ENCODE measurements at regions not wholly inside any gene's neighbourhood (a gene's known extent, or its start where the extent isn't known, plus 50 kb on each side); places are given as distances from the start of the nearest gene placed in this dataset.

DNA sequence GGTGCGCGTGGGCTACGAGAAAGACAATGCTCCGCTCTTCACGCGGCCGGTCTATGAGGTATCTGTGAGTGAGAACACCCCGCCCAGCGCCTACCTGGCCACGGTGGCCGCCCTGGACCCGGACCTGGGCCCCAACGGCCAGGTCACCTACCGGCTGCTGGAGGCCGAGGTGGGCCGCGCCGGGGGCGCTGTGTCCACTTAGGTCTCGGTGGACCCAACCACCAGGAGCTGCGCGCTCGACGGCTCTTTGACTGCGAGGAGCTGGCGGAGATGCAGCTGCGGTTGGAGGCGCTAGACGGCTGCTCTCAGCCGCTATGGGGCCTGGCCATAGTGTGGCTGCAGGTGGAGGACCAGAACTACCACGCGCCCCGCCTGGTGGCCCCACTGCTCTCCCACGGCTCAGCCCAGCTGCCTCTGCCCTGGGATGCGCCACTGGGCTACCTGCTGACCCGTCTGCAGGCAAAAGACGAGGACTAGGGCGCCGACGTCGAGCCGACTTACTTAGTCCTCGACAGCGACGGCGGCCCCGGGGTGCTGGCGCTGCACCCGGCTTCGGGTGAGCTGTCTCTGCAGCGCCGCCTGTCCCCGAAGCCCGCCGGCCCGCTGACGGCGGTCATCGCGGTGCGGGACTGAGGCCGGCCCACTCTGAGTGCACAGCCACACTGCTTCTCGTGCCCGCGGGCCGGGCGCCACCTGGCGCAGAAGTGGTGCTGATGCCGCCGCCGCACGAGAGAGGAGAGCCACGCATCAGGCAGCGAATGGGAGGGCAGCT lies 173.0 kb downstream of the OLFM4 start:
- DNase-seq (ENCODE audit: low read depth, low spot score), result no peak

DNA sequence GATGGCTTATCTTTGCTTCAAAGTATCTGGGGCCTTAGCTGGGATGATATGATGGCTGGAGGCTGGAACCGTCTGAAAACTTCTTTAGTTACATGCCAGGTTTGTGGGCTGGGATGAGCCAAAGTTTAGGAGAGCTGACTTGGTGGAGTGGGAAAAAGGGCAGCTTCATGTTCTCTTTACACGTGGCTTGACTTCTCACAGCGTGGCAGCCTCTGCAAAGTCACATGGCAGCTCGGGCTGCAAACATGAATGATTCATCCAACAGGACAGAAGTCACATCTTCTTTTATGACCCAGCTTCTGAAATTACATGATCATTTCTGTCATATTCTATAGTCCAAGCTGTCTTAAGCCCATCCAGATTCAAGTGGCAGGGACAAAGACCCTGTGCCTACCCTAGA lies 176.0 kb downstream of the OLFM4 start:
- no peak for DNase-seq (ENCODE audit: low read depth, low spot score)

DNA sequence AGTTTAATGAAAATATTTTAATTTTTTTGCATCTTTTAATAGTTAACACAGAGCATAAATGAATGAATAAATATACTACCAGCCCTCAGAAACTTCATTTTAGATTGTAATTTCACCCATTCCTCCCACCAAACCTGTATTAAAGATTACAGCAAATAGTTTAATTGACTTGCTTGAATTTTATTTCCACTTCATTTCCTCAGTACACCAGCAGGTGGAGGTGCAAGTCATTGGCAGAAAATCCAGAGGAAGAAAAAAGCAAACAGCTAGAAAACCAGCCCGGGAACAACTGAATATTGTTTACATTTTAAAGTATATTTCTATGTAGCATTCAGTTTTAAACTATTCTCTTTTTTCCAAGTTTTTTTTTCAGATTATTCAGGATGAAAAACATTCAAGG lies 177.8 kb downstream of the OLFM4 start:
- DNase-seq (ENCODE audit: low read depth, low spot score), result no peak

DNA sequence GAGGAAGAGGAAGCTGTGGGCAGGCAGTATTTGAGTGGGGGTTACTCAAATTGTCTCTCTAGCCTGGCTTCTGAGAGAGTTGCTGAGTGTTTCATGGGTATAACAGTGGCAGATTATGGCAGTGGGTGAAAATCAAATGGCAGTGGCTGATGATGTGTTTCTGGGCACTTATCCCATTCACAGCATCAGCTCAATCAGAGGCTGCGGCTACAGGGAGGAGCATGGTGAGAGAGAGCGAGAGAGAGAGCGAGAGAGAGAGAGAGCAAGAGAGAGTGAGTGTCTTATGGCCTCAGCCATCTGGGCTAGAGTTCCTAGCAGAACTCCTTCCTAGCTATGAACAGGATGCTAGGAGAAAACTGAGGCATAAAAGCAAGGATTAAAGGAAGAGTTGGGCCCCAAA lies 178.9 kb downstream of the OLFM4 start:
- DNase-seq (ENCODE audit: low read depth, low spot score), result no peak

DNA sequence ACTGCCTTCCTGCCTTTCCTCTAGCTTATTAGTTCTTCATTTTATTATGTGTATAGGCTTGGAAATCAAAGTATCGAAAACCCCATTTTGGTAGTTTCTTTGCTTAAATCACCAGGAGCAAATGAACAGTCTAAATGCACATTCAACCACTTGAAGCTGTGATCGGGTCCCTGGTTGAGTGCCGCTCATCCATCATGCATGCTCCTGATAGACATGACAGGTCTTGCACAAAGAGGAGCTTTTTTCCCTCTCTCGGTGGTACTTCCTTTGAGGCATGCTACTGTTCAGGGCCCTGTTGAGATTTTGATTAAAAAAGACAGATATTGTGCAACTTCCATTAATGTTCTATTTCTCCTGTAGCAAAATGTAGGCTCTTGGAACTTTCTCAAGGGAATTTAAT lies 185.8 kb downstream of the OLFM4 start:
- DNase-seq (ENCODE audit: low read depth, low spot score), result no peak

DNA sequence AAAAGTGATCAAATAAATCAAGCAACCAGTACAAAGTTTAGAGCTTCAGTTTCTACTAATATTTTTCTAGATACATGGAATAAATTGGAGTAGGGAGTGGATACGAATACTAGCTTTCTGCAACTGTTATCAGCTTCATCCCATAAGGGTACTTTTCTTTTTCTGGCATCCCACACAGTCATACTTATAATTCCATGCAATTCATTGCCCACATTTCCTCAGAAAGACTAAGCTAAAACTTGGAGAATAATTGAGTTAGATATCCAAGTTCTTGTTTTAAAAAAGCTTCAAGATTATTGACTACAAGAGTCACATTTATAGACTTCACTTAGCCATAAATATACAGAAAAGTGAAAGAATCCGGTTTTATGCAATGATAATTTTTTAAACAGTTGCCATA lies 186.9 kb downstream of the OLFM4 start:
- DNase-seq (ENCODE audit: low read depth, low spot score), result no peak

DNA sequence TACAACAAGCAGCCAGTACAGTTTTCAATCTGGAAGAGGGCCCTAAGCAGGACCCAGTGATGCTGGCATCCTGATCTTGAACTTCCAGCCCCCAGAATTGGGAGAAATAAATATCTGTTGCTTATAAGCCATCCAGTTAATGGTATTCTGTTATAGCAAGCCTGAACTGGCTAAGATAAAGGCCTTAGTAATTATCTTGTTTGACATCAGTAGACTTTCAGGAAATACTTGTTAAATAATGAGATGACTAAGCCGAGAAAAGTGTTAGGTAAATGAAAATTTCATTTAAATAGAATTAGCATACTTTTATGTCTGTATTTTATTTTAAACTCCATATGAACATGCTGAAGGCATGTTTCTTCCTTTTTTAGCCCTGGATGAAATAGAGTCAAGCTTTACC lies 188.2 kb downstream of the OLFM4 start:
- DNase-seq (ENCODE audit: low read depth, low spot score), result no peak

DNA sequence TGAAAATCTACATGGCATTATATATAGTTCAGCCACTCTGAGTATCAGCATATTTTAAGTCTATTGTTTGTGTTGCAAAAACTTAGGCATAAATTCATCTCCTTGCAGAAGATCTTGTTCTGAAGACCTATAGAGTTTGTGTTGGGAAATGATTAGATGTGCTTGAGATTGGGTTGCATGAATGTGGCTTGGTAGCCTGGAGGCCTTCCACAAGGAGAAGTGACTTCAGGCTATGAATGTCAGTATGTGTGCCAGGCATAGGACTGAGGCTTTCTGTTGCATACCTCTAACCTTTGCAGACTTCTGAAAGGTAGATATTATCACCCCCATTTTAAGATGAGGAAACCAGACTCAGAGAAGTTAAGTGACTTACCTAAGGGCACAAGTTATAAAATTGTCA lies 188.6 kb downstream of the OLFM4 start:
- DNase-seq (ENCODE audit: low read depth, low spot score), result no peak

DNA sequence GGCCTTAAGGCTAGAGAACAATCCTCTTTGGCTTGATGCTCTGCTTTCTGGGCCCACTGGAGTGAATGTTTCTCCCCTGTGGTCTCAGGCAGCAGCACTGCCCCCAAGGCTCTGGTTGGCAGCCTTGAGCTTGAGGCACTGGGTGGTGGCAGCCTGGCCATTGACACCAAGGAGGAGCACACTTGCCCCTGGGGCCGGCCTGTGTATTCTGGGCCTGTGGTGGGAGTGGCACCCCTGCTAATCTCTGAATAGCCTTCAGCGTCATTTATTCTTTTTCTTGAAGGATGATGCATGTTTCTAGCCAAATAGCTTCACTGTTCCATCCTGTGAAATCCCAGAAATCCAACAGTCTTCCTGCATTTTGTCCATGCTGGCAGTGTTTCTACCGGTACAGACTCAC lies 191.4 kb downstream of the OLFM4 start:
- DNase-seq (ENCODE audit: low read depth, low spot score), result no peak

DNA sequence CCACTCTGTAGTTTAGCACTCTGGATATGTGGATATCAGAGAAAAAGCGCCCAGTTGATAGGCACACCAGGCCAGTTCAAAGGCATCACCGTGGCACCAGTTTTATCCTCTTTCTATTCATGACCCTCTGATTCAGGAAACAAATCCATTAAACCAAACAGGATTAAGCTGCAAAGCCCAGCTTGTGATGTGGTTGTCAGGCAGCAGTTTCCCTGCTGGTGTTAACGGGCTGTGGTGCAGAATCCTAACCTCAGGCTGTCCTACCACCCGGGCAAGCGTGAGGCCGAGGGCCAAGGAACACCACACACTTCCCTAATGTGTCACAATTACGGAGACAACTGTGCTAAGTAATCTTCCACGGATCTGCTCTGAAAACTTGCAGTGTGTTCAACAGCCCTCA lies 209.1 kb downstream of the OLFM4 start:
- DNase-seq (ENCODE audit: low read depth, low spot score), result no peak

DNA sequence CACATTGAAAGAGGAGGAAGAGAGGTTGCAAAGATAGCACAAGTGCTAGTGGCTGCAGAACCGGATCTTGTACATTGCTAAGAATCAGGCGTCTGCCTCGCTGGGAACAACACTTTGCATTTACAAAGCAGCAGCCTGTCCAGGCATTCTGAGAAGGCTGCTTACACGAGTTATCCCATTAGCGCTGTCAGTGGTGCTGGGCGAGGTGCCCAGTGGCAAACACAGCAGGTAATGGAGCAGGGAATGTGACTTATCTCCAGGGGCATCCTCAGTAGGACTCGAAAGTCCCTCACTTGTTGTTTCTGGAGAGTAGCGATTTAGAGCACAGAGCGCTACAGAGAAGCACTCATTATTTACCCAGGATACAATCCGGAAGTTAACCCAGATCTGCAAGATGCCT lies 209.6 kb downstream of the OLFM4 start:
- no peak for DNase-seq (ENCODE audit: low read depth, low spot score)

DNA sequence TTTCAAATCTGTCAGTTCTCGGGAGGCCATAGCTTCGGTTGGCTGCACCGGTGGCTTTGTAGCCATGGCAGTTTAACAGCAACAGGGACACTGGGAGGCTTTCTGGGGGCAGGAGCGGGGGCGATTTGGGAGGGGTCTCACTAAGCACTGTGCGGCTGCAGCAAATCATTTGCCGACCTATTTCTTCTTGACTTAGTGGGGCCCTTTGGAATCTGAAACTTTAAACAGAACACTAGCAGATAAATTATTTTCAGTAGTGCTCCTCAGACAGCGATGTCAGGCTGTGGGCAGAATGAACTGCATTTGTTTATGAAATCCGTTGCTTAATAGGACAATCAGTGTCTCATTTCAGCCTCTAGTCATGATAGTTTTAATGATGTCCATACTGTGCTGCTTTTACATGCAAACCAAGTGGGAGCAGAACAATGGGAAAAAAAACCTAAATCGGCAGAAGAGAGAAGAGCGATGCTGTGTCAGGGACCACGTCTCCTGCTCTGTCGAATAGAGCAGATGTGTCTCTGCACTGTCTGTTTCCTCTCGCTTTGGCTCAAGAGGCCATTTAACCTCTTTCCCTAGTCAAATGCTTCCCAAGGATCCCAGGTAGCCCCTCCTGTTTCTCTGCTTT lies 211.9 kb downstream of the OLFM4 start:
- DNase-seq (ENCODE audit: low read depth, low spot score), result no peak

DNA sequence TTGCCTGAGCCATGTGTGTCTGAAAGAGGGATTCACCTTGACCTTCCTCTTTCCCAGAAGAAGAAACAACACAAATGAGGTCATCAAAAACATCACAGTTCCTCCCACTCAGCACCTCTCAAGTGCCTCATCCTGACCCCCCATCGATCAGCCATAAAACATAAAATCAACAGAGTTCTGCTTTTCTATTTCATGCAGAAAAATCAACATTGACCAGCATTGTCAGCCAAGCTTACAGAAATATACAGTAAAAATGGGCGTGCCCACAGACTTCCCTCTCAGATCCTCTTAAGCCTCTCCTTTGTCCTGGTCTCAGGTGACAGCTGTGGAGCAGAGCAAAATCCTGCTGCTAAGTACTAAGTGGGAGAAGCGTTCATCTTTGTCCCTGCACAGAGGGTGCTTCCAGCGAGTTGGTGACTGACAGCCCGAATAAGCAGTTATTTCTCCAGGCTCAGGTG lies 213.3 kb downstream of the OLFM4 start:
- DNase-seq (ENCODE audit: low read depth, low spot score), result no peak

DNA sequence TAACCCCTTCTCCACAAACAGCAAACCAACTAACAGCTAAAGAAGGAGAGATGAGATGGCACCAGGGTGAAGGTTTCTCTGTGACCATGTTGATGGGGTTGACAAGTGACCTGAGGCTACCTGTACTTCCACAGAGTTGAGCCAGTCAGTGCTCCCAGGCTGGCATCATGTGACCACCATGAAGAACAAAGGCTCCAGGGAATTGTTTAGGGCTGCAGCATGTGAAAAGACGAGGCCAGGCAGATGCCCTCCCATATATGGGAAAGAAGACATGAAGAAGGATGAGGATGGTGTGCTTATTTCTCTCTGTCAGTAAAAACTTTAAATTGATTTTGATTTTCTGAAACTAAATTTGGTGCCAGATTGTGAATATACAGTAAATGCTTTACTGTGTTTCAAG lies 220.6 kb downstream of the OLFM4 start:
- DNase-seq (ENCODE audit: low read depth, low spot score), result no peak

DNA sequence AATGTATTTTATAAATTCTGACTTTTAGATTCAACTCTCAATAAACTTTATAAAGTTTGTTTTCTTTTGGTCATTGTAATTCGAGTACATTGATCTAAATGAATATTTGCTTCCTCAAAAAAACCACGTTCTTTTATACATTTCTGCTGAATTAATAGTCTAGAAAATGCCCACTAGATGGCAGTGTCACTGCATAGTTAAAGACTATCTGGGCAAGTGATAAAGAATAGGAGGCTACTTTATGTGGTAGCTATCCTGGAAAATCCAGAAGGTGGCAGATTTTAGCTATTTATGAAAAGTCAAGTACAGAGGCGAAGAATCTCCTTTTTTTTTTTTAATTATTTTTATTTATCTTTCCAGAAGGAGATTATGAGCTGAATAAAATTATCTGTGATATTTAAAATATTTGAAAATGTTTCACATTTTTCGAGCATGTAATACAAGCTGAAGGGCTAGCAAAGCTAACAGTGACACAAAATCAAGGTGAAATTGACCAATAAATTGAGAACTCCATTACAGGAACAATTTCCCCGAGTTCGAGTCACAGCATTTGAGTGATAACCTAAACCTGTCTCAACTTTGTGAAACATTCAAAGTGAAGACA lies 221.8 kb downstream of the OLFM4 start:
- peak; percentile 11 for DNase-seq (ENCODE audit: low read depth, low spot score)

DNA sequence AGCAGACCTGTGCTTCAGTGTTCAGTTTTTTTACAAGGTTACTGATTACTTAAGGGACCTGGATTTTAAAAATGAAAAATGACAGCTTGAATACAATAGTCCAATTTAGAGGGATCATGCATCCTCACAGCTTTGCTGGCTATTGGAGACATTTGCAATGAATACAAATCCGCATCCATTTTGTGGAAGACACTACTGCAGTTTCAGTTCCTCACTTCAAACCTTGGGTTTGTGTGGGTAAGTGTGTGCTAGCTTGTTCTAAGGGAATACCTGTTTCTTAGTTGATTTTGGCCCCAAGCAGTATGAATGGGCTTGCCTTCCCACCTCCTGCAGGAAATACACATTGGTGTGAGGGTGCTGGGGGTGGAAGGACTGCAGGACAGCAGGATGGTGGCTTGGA lies 222.4 kb downstream of the OLFM4 start:
- DNase-seq (ENCODE audit: low read depth, low spot score), result no peak

DNA sequence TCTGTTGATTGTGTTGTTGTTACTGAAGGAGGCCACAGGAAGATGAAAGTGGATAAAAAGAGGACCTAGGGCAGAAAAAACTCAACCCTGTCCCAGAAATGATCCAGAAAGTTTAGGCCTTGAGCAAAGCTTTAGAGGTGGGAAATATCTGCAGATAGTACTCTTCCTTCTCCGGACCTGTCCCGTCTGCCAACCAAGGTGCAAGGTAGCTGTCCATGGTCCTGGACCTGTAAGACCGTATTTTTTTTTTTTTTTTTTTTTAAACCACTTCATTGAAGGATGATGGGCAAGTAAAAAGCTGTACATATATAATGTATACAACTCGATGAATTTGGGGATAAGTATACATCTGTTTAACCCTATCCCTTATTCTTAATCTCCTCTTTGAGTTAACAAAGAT lies 225.9 kb downstream of the OLFM4 start:
- DNase-seq (ENCODE audit: low read depth, low spot score), result no peak

DNA sequence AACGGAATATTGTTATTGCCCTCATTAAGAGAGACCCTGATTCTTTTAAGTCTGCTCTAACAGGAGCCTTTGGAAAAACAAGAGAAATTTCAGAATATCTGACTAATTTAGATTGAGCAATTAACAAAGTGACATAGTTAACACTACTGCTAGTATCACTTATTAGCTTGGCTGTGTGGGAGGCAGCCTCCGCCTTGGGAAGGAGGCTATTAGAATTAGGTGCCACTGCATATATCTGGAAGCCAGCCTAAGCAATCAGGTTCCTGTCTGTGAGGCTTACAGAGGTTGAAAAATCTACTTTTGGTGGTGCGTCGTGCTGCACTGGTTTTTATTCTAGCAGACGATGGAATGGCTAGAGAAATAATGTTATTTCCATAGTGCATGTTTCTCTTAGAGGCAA lies 227.2 kb downstream of the OLFM4 start:
- no peak for DNase-seq (ENCODE audit: low read depth, low spot score)

DNA sequence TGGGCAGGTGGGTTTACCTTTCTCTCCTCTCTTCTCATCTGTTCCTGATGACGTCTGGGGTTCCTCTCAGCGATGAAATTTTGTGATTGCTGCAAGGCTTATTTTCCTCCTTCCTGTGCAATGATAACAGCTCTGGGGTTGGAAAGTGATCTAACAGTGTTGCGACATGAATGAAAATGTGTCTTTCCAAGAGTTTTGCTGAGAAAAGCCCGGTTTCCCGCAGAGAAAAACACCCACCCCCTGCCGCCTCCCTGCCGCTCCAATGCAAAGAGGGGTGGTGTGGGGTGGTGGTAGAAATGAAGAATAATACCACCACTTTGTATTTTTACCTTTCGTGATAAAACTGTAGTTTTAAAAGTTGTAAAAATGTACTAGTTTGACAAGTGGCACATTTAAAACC lies 232.0 kb downstream of the OLFM4 start:
- no peak for DNase-seq (ENCODE audit: low read depth, low spot score)

DNA sequence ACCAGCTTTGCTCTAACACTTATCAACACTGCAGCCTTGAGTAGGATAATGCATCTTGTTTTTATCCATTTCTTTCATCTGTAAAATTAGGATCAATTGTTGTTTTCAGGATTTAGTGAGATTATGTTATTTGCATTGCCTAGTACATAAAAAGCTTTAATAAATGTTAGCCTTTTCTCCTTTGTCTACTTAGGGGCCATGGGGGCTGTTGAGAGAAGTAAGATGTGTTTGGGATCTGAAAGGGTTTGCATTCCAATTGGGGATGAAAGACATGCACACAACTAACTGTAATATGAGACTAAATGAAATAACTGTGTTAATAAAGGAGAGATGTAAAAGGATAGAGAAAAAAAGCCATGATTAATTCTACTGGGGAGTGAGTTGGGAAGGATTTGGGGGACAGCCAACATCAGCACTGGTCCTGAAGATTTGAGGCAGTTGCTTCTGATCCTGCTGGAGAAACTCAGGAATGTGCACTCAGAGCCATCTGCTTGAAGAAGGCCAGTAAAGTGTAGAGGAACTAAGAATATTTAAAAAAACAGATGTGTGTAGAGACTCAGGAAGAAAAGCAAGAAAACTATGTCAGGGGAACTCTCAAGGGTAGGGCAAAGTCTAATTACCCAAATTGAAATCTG lies 236.3 kb downstream of the OLFM4 start:
- DNase-seq (ENCODE audit: low read depth, low spot score), result no peak

DNA sequence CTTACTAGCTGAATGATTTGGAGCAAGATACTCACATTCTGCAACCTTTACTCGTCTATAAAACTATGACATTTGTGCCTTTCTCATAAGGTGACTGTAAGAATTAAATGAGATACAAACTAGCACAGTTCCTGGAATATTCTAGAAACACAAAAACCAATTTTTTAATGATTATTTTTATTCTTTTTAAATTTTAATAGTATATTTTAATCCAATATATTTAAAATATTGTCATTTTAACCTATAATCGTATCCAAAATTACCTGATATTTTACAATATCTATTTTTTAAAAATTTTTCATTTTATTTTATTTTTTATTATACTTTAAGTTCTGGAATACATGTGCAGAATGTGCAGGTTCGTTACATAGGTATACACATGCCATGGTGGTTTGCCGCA lies 238.1 kb downstream of the OLFM4 start:
- DNase-seq (ENCODE audit: low read depth, low spot score), result no peak

DNA sequence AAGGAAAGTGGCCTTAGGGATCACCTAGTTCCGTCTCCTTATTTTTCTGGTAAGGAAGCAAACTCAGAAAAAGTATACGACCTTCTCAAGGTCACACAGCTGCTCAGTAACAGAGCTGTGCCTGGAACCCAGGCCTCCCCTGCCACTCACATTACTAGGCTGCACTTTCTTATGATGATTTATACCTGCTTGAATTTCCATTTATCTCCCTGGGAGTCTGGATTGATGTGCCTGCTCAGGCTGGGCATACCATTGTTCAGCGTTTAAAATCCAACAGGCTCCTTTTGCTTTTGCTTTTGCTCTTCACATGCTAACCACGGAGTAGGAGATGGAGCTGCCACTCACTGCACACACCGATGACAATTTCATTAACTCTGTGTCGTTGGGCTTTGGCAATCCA lies 241.0 kb downstream of the OLFM4 start:
- DNase-seq (ENCODE audit: low read depth, low spot score), result no peak

DNA sequence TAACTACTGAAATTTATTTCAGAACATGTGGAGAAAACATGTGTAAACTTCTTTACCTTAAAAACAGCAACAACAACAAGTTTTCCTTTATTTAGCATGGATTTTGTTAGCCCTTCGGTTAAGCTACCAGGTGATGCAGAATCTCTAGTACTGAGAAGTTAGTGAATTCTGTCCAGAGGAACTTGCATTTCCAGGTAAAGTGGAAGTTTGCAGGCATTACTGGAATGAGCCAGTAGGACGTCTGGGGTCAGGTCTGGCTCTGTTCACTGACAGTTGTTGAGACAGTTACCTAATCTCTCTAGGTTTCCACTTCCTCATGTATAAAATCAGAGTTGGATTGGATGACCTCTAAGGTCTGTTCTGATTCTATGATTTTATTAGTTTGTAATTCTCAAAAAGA lies 244.3 kb downstream of the OLFM4 start:
- DNase-seq (ENCODE audit: low read depth, low spot score), result no peak

All from brain pericyte (primary cell).